Stomach (tissue), 8 donors: ENCODE measurements at regions not wholly inside any gene's neighbourhood (a gene's known extent, or its start where the extent isn't known, plus 50 kb on each side); places are given as distances from the start of the nearest gene placed in this dataset.

Experiments
- DNase-seq, 2 donors: peaks; one replicate each; pipeline versions ENCODE4 v3.0.0 to v3.0.0-alpha.2; 2013 to 2019
- H3K27ac ChIP-seq, 5 donors: fragments of 200-600 bp in 4 of 5; sonication (generic) in 4 of 5; one replicate each; pipeline ENCODE4 v1.5.1; 2013 to 2019; ENCODE audit warnings: mild to moderate bottlenecking in 1 of 5, moderate library complexity in 1 of 5
- H3K27me3 ChIP-seq, 3 donors: fragments of 200-600 bp; sonication (generic); one replicate each; pipeline ENCODE4 v1.5.1; 2017 to 2019; ENCODE audit warnings: mixed run types in 1 of 3
- H3K36me3 ChIP-seq, 4 donors: fragments of 200-600 bp; sonication (generic); 1 replicate in 3 of 4; 2 replicates in 1 of 4; pipeline ENCODE4 v1.5.1; 2016 to 2019
- H3K4me1 ChIP-seq, 4 donors: fragments of 200-600 bp; sonication (generic); one replicate each; pipeline ENCODE4 v1.5.1; 2016 to 2019
- H3K4me3 ChIP-seq, 4 donors: fragments of 200-600 bp; sonication (generic) in 3 of 4; one replicate each; pipeline ENCODE4 v1.5.1; 2016 to 2019; ENCODE audit warnings: mild to moderate bottlenecking in 1 of 4
- H3K9me3 ChIP-seq, 4 donors: fragments of 200-600 bp; sonication (generic); one replicate each; pipeline ENCODE4 v1.5.1; 2016 to 2019
- EP300 ChIP-seq: sonication (generic); formaldehyde crosslinking; IDR thresholded peaks from one replicate; pipeline ENCODE4 v1.6.1; 2017; ENCODE audit warnings: antibody characterized with exemption
- POLR2A ChIP-seq, 4 donors: fragments of 450-650 bp; IDR thresholded peaks; one replicate each; pipeline ENCODE4 v1.6.1; 2016; ENCODE audit warnings: antibody characterized with exemption in 4 of 4, control low read depth in 2 of 4, mild to moderate bottlenecking in 1 of 4, moderate library complexity in 1 of 4
- POLR2AphosphoS5 ChIP-seq, 3 donors: sonication (generic); formaldehyde crosslinking; IDR thresholded peaks; one replicate each; pipeline ENCODE4 v1.6.1; 2016; ENCODE audit warnings: antibody characterized with exemption in 3 of 3
- WGBS, 5 donors: extraction: QIAGEN DNeasy Blood & Tissue Kit in 3 of 5; methylation state at CpG; one replicate each; pipeline versions ENCODE4 v1.1.5 to v1.1.7; 2013 to 2018; 5-methylcytosine and 5-hydroxymethylcytosine counted together
- intact Hi-C: fragments of 100-400 bp; cut with DNase I; formaldehyde crosslinking; loops from one replicate; pipeline ENCODE4 v1.15.1; 2023; ENCODE audit warnings: low total_unique reads
- TF ChIP-seq, protein P1 (sequence below), 7 experiments: fragments of 450-650 bp in 4 of 7; fragments of 200-600 bp in 3 of 7; sonication (generic) in 3 of 7; IDR thresholded peaks; one replicate each; pipeline ENCODE4 v1.5.1; 2016 to 2019; ENCODE audit warnings: antibody characterized with exemption in 7 of 7, control low read depth in 2 of 7, mild to moderate bottlenecking in 1 of 7
- donor health status: healthy with polysubstance abuse.
- donor health status: Bipolar disorder and iron deficiency.
- donor health status: healthy.

DNA sequence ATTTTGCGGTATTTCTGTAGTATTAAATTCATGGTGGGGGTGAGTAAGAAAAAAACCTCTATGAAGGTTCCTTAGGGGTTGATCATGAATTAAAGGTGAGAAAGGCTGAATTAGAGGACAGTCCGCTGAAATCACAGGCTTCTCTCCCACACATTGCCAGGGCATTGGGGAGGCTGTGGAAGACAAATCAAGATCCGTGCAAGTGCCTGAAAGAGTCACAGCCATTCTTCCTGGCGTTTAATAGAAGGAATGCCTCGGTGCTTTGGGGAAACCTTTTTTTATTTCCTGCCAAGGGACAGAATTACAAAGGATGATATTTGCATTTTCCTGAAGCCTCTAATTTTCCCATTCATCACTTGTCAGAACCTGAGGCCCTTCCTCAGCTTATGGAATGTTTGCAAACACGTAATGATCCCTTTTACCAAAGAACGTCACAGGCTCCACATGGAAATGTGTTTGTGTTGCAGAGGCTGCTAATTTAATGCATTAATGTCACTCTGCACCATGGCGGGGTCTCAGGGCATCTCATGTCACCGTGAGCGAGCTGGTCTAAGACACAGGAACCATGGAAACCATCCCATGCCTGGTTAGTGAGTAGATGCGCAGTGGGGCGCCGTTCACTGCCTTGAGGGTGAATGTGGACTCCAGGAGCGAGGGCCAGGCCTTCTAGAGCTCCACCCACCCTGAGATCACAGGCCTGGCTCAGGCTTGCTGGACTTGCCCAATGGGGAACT, 185.9 kb upstream of the SULF2 start:
- intact Hi-C loops, result no loop called here
- no peak for DNase-seq
- 92 to 96% (median 95%) methylated on average over 14 of the region's 14 CpGs for WGBS, 5 donors
- Histone ChIP-seq H3K9me3 (no peaks in the 10 kb centered on the region), H3K27ac (no peak overlapping the region), H3K4me1 (peaks cover 0 to 14% (median 7%) of the 10 kb centered on the region in 4 donors), H3K36me3 (no peaks in the 10 kb centered on the region), H3K4me3 (no peak overlapping the region), H3K27me3 (peaks cover 0 to 10% (median 0%) of the 10 kb centered on the region in 3 donors)
- TF ChIP-seq POLR2A (IDR thresholded peaks at IDR 0.05) (no peak), EP300 (no peak), POLR2AphosphoS5 (IDR thresholded peaks at IDR 0.05) (no peak)
- TF ChIP-seq, protein P1, sequence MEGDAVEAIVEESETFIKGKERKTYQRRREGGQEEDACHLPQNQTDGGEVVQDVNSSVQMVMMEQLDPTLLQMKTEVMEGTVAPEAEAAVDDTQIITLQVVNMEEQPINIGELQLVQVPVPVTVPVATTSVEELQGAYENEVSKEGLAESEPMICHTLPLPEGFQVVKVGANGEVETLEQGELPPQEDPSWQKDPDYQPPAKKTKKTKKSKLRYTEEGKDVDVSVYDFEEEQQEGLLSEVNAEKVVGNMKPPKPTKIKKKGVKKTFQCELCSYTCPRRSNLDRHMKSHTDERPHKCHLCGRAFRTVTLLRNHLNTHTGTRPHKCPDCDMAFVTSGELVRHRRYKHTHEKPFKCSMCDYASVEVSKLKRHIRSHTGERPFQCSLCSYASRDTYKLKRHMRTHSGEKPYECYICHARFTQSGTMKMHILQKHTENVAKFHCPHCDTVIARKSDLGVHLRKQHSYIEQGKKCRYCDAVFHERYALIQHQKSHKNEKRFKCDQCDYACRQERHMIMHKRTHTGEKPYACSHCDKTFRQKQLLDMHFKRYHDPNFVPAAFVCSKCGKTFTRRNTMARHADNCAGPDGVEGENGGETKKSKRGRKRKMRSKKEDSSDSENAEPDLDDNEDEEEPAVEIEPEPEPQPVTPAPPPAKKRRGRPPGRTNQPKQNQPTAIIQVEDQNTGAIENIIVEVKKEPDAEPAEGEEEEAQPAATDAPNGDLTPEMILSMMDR (IDR thresholded peaks at IDR 0.05), result no peak

GRCh38 chr20:47970282-47970903, 185.1 kb upstream of the SULF2 start:
- Histone ChIP-seq H3K27me3 (peaks cover 0 to 9% (median 0%) of the 10 kb centered on the region in 3 donors), H3K4me3 (no peak overlapping the region), H3K4me1 (peaks cover 0 to 14% (median 7%) of the 10 kb centered on the region in 4 donors), H3K36me3 (no peaks in the 10 kb centered on the region), H3K27ac (no peak overlapping the region), H3K9me3 (no peaks in the 10 kb centered on the region)
- 74 to 84% (median 79%) methylated on average over 8 of the region's 8 CpGs for WGBS, 5 donors
- DNase-seq, result no peak
- intact Hi-C loops, result no loop called here
- no peak for TF ChIP-seq POLR2A (IDR thresholded peaks at IDR 0.05)
- no peak for TF ChIP-seq EP300
- no peak for TF ChIP-seq POLR2AphosphoS5 (IDR thresholded peaks at IDR 0.05)
- TF ChIP-seq, protein P1 (IDR thresholded peaks at IDR 0.05), result no peak

DNA sequence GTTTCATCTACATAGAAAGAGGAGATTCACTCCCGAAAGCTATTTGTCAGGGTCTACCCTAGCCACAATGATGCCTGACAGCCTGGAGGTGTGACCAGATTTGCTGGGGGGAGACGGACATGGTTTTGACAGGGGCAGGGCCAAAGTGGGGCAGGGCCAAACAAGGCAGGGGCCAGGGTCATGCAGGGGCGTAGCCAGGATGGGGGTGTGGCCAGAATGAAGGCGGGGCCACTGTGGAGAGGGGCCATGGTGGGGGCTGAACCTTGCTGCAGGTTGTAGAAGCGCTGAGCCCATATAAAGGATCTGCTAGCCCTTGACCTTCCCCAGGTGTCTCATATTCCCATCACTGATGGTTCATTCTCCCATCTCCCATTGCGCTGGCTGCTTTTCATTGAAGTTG, 184.1 kb upstream of the SULF2 start:
- no peak for DNase-seq
- no peak overlapping the region for H3K27ac ChIP-seq
- 88 to 95% (median 93%) methylated on average over 6 of the region's 6 CpGs for WGBS, 5 donors
- H3K4me3 ChIP-seq, result no peak overlapping the region
- peaks cover 0 to 9% (median 0%) of the 10 kb centered on the region in 3 donors for H3K27me3 ChIP-seq
- H3K4me1 ChIP-seq, result peaks cover 0 to 14% (median 7%) of the 10 kb centered on the region in 4 donors
- H3K36me3 ChIP-seq, result no peaks in the 10 kb centered on the region
- no peaks in the 10 kb centered on the region for H3K9me3 ChIP-seq
- intact Hi-C loops, result no loop called here
- TF ChIP-seq POLR2AphosphoS5 (IDR thresholded peaks at IDR 0.05), result no peak
- TF ChIP-seq, protein P1 (IDR thresholded peaks at IDR 0.05), result no peak
- TF ChIP-seq POLR2A (IDR thresholded peaks at IDR 0.05), result no peak
- no peak for TF ChIP-seq EP300

- H3K27ac ChIP-seq, result no peak overlapping the region
- H3K4me1 ChIP-seq, result peaks cover 0 to 14% (median 7%) of the 10 kb centered on the region in 4 donors
- H3K36me3 ChIP-seq, result no peaks in the 10 kb centered on the region
- TF ChIP-seq EP300 (no peak), POLR2A (IDR thresholded peaks at IDR 0.05) (no peak), POLR2AphosphoS5 (IDR thresholded peaks at IDR 0.05) (no peak)
- TF ChIP-seq, protein P1 (IDR thresholded peaks at IDR 0.05), result no peak
- 85 to 93% (median 91%) methylated on average over 21 to 31 of the region's 31 CpGs for WGBS, 5 donors
- H3K27me3 ChIP-seq, result peaks cover 0 to 9% (median 0%) of the 10 kb centered on the region in 3 donors
- intact Hi-C loops, result no loop called here
- no peak for DNase-seq
- H3K9me3 ChIP-seq, result no peaks in the 10 kb centered on the region
- no peak overlapping the region for H3K4me3 ChIP-seq
Measured at GRCh38 chr20:47968541-47969310, 183.4 kb upstream of the SULF2 start.
